ENCODE measurements at regions not wholly inside any gene's neighbourhood (a gene's known extent, or its start where the extent isn't known, plus 50 kb on each side); places are given as distances from the start of the nearest gene placed in this dataset.
"Not testable (repeated sequence)": the region's sequence is repeated elsewhere in the genome, so short reads cannot be mapped to it uniquely, and the experiment has no call there.

- DNase-seq (ENCODE audit: insufficient read length) (no peak), FAIRE-seq (no peak)
- TF ChIP-seq POLR2AphosphoS5 (IDR thresholded peaks at IDR 0.05; ENCODE audit: low read depth, low read length) (no peak), POLR2A (IDR thresholded peaks at IDR 0.05; ENCODE audit: low read depth, low read length) (no peak), TAF1 (IDR thresholded peaks at IDR 0.05; ENCODE audit: borderline replicate concordance, low read depth, low read length) (no peak)
Measured at GRCh38 chr17:70286391-70286790, 117.1 kb downstream of the KCNJ2 start.

DNA sequence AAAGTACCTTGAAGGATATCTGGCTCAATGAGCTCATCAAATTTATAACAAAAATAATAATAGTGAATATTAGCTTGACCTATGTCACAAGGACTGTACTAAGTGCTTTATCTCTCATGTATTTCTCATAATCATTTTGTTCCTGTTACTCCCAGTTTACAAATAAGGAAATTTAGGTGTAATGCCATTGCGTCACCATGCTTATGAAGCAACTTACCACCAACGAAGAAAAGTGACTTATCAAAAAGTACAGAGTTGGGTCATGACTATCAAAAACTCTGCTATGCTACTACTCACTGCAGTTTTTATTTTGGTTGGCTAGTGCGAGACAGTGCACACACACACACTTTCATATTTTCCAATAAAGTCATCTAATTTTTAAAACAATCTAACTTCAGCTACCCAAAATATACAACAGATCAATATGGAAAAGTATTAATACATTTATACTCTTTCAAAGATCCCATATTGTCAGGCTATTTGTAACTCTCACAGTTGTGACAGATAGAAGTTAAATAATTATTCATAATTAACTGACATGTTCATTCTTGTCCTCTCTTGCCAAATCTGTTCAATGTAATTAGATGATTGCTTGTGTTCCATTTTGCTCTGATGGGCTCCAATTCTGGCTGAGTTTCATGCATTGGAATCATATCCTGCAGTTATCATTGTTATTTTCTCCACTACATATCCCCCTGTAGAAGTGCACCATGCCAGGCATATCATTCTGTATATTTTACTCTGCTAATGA lies 119.4 kb downstream of the KCNJ2 start:
- no peak for FAIRE-seq
- no peak for TF ChIP-seq POLR2AphosphoS5 (IDR thresholded peaks at IDR 0.05; ENCODE audit: low read depth, low read length)
- no peak for TF ChIP-seq POLR2A (IDR thresholded peaks at IDR 0.05; ENCODE audit: low read depth, low read length)
- no peak for TF ChIP-seq TAF1 (IDR thresholded peaks at IDR 0.05; ENCODE audit: borderline replicate concordance, low read depth, low read length)
- no peak for DNase-seq (ENCODE audit: insufficient read length)

- DNase-seq (ENCODE audit: insufficient read length) (no peak), FAIRE-seq (no peak)
- TF ChIP-seq POLR2AphosphoS5 (IDR thresholded peaks at IDR 0.05; ENCODE audit: low read depth, low read length) (no peak), TAF1 (IDR thresholded peaks at IDR 0.05; ENCODE audit: borderline replicate concordance, low read depth, low read length) (no peak), POLR2A (IDR thresholded peaks at IDR 0.05; ENCODE audit: low read depth, low read length) (no peak)
Measured at GRCh38 chr17:70290770-70291169, 121.4 kb downstream of the KCNJ2 start.

DNA sequence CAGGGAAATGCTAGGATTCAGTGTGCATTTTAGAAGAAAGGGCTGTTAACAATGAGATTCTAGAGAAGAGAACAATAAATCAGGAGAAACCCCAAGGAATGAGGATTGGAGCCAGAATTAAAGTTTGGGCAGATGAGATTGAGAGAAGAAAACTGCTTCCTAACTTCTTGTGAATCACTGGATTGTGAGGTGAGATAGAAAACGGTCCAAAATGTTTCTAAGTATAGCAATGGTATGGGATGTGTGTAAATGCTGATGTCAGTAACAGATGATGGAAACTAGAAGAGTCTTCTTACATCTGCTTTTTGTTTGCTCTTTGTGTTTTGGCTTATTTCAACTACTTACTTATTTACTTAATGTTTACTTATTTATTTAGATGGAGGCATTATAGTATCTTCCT lies 123.0 kb downstream of the KCNJ2 start:
- no peak for TF ChIP-seq POLR2AphosphoS5 (IDR thresholded peaks at IDR 0.05; ENCODE audit: low read depth, low read length)
- no peak for TF ChIP-seq TAF1 (IDR thresholded peaks at IDR 0.05; ENCODE audit: borderline replicate concordance, low read depth, low read length)
- no peak for TF ChIP-seq POLR2A (IDR thresholded peaks at IDR 0.05; ENCODE audit: low read depth, low read length)
- no peak for FAIRE-seq
- DNase-seq (ENCODE audit: insufficient read length) = no peak

GRCh38 chr17:70293564-70294310 lies 124.4 kb downstream of the KCNJ2 start:
- not testable (repeated sequence) for DNase-seq (ENCODE audit: insufficient read length); FAIRE-seq

- TF ChIP-seq POLR2A (IDR thresholded peaks at IDR 0.05; ENCODE audit: low read depth, low read length) = no peak
- TF ChIP-seq TAF1 (IDR thresholded peaks at IDR 0.05; ENCODE audit: borderline replicate concordance, low read depth, low read length) = no peak
- TF ChIP-seq POLR2AphosphoS5 (IDR thresholded peaks at IDR 0.05; ENCODE audit: low read depth, low read length) = no peak
- no peak for DNase-seq (ENCODE audit: insufficient read length)
- no peak for FAIRE-seq
Measured at GRCh38 chr17:70295329-70295728, 126.0 kb downstream of the KCNJ2 start.

DNA sequence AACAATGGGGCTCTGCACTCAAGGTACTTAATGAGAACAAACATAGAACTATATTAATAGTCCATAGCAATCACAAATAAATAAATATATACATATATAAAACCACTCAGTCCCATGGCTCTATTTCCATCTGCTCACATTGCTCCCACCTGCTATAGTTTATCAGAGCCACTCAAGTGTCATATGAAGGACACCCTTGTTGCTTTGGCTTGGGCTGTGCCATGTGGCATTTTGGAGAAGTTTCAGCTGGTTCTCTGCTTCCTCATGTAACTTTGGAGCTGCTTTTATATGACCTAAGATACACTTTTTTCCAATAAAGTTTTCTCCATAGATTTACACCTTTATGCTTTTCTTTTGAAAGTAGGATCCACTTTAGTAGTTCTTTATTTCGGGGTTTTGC lies 126.4 kb downstream of the KCNJ2 start:
- no peak for DNase-seq (ENCODE audit: insufficient read length)
- no peak for TF ChIP-seq TAF1 (IDR thresholded peaks at IDR 0.05; ENCODE audit: borderline replicate concordance, low read depth, low read length)
- no peak for FAIRE-seq

- FAIRE-seq = no peak
- TF ChIP-seq POLR2A (IDR thresholded peaks at IDR 0.05; ENCODE audit: low read depth, low read length) (no peak), TAF1 (IDR thresholded peaks at IDR 0.05; ENCODE audit: borderline replicate concordance, low read depth, low read length) (no peak), POLR2AphosphoS5 (IDR thresholded peaks at IDR 0.05; ENCODE audit: low read depth, low read length) (no peak)
Measured at GRCh38 chr17:70296456-70296855, 127.1 kb downstream of the KCNJ2 start.

GRCh38 chr17:70297397-70297796 lies 128.1 kb downstream of the KCNJ2 start:
- FAIRE-seq (no peak), DNase-seq (ENCODE audit: insufficient read length) (no peak)
- TF ChIP-seq TAF1 (IDR thresholded peaks at IDR 0.05; ENCODE audit: borderline replicate concordance, low read depth, low read length) (no peak), POLR2A (IDR thresholded peaks at IDR 0.05; ENCODE audit: low read depth, low read length) (no peak), POLR2AphosphoS5 (IDR thresholded peaks at IDR 0.05; ENCODE audit: low read depth, low read length) (no peak)

More at GRCh38 chr17:70296456-70296855, 127.1 kb downstream of the KCNJ2 start:
- DNase-seq (ENCODE audit: insufficient read length) = no peak

- FAIRE-seq (no peak), DNase-seq (ENCODE audit: insufficient read length) (no peak)
- no peak for TF ChIP-seq POLR2AphosphoS5 (IDR thresholded peaks at IDR 0.05; ENCODE audit: low read depth, low read length)
- TF ChIP-seq TAF1 (IDR thresholded peaks at IDR 0.05; ENCODE audit: borderline replicate concordance, low read depth, low read length) = no peak
- no peak for TF ChIP-seq POLR2A (IDR thresholded peaks at IDR 0.05; ENCODE audit: low read depth, low read length)
Measured at GRCh38 chr17:70298929-70299531, 129.7 kb downstream of the KCNJ2 start.

DNA sequence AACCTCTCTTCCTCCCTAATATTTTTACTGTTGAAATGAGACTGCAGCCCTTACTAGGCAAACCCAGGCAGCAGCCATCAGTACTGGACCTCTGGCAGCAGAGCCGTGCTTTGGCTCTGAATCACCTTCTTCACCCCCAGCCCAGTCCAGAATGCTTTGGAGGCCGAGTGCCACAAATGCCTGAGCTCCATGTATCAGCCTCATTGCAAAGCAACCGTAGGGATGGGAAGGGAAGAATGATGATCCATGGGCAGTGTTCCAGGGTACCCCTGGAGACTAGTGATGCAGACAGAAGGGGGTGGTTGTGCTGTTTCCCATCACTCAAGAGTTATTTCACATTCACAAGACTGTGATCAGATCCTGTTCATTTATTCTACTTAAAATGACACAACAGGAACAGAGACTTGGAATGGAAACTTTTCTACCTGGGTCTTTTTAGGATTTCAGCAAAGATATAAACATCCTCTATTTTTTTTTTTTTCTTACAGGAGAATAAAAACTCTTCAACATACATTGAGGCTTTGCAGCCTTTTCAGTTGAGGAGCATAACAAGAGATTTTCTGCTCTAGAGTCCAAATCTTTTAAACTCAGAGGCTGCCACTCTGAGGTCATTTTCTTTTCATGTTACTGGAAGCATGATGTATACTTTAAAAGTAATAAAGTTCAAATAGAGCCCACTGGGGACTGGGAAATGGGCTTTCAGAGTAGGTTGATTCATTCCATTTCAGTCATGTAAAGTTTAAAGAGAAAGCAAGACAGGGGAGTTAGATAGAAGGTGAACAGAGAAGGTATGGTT lies 138.3 kb downstream of the KCNJ2 start:
- TF ChIP-seq TAF1 (IDR thresholded peaks at IDR 0.05; ENCODE audit: borderline replicate concordance, low read depth, low read length) = no peak
- TF ChIP-seq POLR2AphosphoS5 (IDR thresholded peaks at IDR 0.05; ENCODE audit: low read depth, low read length) = no peak
- TF ChIP-seq POLR2A (IDR thresholded peaks at IDR 0.05; ENCODE audit: low read depth, low read length) = no peak
- no peak for DNase-seq (ENCODE audit: insufficient read length)
- no peak for FAIRE-seq
